ENCODE measurements at regions not wholly inside any gene's neighbourhood (a gene's known extent, or its start where the extent isn't known, plus 50 kb on each side); places are given as distances from the start of the nearest gene placed in this dataset.

DNA sequence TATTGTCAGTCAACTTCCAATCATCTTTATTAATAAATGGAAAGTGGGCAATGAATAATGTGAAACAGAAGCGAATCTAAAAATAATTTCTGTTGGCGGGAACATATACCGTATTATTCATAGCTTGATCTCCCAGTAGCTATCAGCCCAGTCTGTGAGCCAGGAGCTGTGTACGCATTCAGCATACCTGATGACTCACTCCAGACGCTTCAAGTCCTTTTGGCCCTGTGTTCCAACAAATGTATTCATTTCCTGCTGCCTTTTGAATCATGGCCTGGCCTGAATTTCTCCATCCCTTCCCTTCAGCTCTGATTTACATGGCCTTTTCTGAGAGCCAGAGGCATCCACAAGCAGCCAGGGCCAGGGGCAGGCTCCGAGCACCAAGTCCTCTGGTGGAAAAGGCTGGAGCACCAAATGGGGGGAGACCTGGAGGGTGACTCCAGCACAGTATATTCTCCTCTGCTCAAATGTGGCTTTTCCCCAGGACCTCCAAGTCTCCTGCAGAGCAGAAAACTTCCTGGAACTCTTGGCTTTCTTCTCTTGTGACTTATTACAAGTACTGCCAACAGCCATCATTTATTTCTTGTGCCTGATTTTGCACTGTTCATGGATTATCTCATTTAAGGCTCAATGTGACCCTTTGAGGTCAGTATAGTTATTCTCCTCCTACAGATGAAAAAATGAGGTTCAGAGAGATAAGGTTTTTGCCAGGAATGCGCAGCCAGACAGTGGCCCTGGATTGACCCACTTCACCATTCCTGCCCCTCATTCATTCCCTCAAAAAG, 108.7 kb downstream of the EN1 start:
- TF ChIP-seq POLR2A (IDR thresholded peaks at IDR 0.05; ENCODE audit: extremely low read depth, insufficient read length) (no peak), MYC (IDR thresholded peaks at IDR 0.05; ENCODE audit: low read depth, low read length) (no peak)
- TF ChIP-seq, protein P1, sequence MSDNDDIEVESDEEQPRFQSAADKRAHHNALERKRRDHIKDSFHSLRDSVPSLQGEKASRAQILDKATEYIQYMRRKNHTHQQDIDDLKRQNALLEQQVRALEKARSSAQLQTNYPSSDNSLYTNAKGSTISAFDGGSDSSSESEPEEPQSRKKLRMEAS (IDR thresholded peaks at IDR 0.05; ENCODE audit: low read depth, low read length) = no peak
- TF ChIP-seq, protein P2, sequence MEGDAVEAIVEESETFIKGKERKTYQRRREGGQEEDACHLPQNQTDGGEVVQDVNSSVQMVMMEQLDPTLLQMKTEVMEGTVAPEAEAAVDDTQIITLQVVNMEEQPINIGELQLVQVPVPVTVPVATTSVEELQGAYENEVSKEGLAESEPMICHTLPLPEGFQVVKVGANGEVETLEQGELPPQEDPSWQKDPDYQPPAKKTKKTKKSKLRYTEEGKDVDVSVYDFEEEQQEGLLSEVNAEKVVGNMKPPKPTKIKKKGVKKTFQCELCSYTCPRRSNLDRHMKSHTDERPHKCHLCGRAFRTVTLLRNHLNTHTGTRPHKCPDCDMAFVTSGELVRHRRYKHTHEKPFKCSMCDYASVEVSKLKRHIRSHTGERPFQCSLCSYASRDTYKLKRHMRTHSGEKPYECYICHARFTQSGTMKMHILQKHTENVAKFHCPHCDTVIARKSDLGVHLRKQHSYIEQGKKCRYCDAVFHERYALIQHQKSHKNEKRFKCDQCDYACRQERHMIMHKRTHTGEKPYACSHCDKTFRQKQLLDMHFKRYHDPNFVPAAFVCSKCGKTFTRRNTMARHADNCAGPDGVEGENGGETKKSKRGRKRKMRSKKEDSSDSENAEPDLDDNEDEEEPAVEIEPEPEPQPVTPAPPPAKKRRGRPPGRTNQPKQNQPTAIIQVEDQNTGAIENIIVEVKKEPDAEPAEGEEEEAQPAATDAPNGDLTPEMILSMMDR (IDR thresholded peaks at IDR 0.05; ENCODE audit: low read depth, low read length) = no peak
- no peak overlapping the region for H3K4me3 ChIP-seq (ENCODE audit: low read depth, low read length)
- no peak for DNase-seq (ENCODE audit: low read depth)

- H3K4me3 ChIP-seq (ENCODE audit: low read depth, low read length) = no peak overlapping the region
- TF ChIP-seq, protein P1 (IDR thresholded peaks at IDR 0.05; ENCODE audit: low read depth, low read length) = no peak
- no peak for TF ChIP-seq MYC (IDR thresholded peaks at IDR 0.05; ENCODE audit: low read depth, low read length)
- TF ChIP-seq, protein P2 (IDR thresholded peaks at IDR 0.05; ENCODE audit: low read depth, low read length) = no peak
- no peak for TF ChIP-seq POLR2A (IDR thresholded peaks at IDR 0.05; ENCODE audit: extremely low read depth, insufficient read length)
- no peak for DNase-seq (ENCODE audit: low read depth)
Measured at GRCh38 chr2:118738106-118738505, 109.3 kb downstream of the EN1 start.

GRCh38 chr2:118737684-118738083, 109.8 kb downstream of the EN1 start:
- no peak overlapping the region for H3K4me3 ChIP-seq (ENCODE audit: low read depth, low read length)
- DNase-seq (ENCODE audit: low read depth) = no peak
- no peak for TF ChIP-seq MYC (IDR thresholded peaks at IDR 0.05; ENCODE audit: low read depth, low read length)
- TF ChIP-seq, protein P1 (IDR thresholded peaks at IDR 0.05; ENCODE audit: low read depth, low read length) = no peak
- TF ChIP-seq, protein P2 (IDR thresholded peaks at IDR 0.05; ENCODE audit: low read depth, low read length) = no peak
- TF ChIP-seq POLR2A (IDR thresholded peaks at IDR 0.05; ENCODE audit: extremely low read depth, insufficient read length) = no peak

DNA sequence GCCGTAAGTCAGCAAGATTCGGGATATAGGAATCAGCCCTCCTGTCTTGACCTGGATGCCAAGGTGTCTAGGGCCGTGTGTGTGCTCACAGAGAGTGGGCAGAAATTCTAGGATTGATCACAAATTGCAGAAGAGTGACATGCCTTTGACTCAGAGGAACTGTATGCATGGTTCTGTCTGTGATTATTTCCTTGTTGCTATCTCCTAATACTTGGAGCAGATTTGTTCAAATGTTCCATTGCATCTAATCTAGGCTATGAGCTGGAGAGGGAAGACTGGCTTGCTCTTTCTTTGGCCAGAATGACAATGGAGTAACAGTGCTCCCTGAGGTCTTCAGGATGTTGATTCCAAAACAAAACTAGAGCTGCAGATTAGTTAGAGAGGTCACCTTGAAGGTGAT, 115.0 kb downstream of the EN1 start:
- TF ChIP-seq, protein P1 (IDR thresholded peaks at IDR 0.05; ENCODE audit: low read depth, low read length) = no peak
- TF ChIP-seq POLR2A (IDR thresholded peaks at IDR 0.05; ENCODE audit: extremely low read depth, insufficient read length) (no peak), MYC (IDR thresholded peaks at IDR 0.05; ENCODE audit: low read depth, low read length) (no peak)
- TF ChIP-seq, protein P2 (IDR thresholded peaks at IDR 0.05; ENCODE audit: low read depth, low read length) = no peak
- no peak overlapping the region for H3K4me3 ChIP-seq (ENCODE audit: low read depth, low read length)
- DNase-seq (ENCODE audit: low read depth) = no peak

DNA sequence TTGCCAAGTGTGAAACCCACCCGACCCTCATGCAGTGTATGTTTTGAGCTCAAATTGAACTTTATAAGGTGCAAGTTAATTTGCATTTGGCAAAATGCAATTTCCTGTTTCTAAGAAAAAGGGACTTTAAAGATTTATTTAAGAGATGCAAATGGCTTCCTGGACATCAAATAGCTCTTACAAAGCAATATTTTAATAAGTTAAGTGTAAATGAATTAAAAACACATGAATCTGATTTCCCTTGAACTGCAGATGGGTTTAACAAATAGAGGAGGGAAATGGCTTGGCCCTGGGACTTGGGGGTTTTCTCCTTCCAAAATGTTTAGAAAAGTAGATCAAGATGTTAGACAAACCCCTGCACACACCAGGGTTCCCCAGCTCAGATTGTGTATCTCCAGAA, 116.0 kb downstream of the EN1 start:
- TF ChIP-seq, protein P2 (IDR thresholded peaks at IDR 0.05; ENCODE audit: low read depth, low read length) = no peak
- TF ChIP-seq MYC (IDR thresholded peaks at IDR 0.05; ENCODE audit: low read depth, low read length) (no peak), POLR2A (IDR thresholded peaks at IDR 0.05; ENCODE audit: extremely low read depth, insufficient read length) (no peak)
- TF ChIP-seq, protein P1 (IDR thresholded peaks at IDR 0.05; ENCODE audit: low read depth, low read length) = no peak
- no peak overlapping the region for H3K4me3 ChIP-seq (ENCODE audit: low read depth, low read length)
- no peak for DNase-seq (ENCODE audit: low read depth)
